ENCODE measurements at regions not wholly inside any gene's neighbourhood (a gene's known extent, or its start where the extent isn't known, plus 50 kb on each side); places are given as distances from the start of the nearest gene placed in this dataset.

DNA sequence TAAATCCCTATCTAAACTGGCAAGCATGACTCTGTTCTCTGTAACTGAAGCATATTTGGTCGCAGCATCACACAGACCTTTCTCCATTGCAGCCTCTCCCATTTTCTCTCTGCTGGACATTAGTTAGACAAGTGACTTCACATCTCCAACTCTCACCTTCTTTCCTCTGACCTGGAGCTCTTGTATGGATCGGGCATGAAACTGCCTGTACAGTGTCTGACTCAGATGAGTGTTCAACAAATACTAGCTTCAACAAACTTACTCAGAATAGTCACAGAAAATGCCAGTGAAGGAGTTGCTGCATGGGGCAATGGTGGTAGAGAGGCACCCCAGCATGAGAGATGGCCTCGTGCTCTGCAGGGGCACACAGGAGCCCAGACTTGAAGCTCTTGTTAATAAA lies 104.7 kb upstream of the COPS8 start:
- Histone ChIP-seq H3K36me3 (no peaks in the 10 kb centered on the region), H3K27ac (no peak overlapping the region), H3K27me3 (no peaks in the 10 kb centered on the region), H3K9me3 (no peaks in the 10 kb centered on the region), H3K4me3 (no peak overlapping the region), H3K4me1 (ENCODE audit: insufficient read depth) (no peaks in the 10 kb centered on the region)
- intact Hi-C loops (cut with DNase I) = no loop called here
- TF ChIP-seq POLR2A (IDR thresholded peaks at IDR 0.05) = no peak
- no peak for TF ChIP-seq EP300 (IDR thresholded peaks at IDR 0.05)
- no peak for DNase-seq
- 94 to 99% (median 96%) methylated on average over 3 of the region's 3 CpGs for WGBS, 3 donors

DNA sequence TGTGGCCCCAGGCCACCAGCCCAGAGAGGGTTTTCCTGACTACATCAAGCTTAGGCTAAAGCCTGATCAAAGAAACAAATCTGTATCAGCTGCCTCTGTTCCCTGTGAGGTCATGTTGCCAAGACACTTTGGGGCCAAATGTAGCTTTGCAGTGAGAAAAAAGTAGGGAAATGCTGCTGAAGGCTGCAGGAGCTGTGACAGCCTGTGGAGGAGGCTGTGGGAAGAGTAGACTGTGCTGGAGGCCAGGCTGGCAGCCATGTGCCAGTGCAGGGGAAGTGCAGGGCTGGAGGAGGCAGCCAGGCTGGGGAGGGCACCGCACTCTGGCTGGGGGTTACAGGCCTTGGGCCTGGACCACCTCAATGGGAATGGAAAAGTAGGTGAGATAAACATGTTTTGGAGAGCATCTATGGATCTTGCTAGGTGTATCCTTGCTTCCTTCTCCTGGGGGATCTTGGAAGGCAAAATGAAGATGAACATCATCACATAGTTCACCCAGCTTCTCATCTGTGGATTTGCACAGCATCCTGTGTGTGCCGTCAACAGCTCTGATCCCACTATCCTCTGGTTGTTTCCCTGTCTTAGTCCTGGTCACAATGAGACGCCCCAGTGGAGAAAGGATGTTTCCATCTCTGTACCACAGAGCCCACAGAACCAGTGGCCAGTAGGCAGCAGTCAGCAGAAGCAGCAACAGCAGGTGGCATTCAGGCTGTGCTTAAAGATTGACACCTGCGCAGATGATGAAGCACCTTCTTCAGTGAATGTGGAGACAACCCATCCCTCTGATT lies 103.8 kb upstream of the COPS8 start:
- Histone ChIP-seq H3K4me3 (no peak overlapping the region), H3K27me3 (no peaks in the 10 kb centered on the region), H3K27ac (no peak overlapping the region), H3K36me3 (no peaks in the 10 kb centered on the region), H3K9me3 (no peaks in the 10 kb centered on the region), H3K4me1 (ENCODE audit: insufficient read depth) (no peaks in the 10 kb centered on the region)
- TF ChIP-seq POLR2A (IDR thresholded peaks at IDR 0.05) (no peak), EP300 (IDR thresholded peaks at IDR 0.05) (no peak)
- TF ChIP-seq, protein P1, sequence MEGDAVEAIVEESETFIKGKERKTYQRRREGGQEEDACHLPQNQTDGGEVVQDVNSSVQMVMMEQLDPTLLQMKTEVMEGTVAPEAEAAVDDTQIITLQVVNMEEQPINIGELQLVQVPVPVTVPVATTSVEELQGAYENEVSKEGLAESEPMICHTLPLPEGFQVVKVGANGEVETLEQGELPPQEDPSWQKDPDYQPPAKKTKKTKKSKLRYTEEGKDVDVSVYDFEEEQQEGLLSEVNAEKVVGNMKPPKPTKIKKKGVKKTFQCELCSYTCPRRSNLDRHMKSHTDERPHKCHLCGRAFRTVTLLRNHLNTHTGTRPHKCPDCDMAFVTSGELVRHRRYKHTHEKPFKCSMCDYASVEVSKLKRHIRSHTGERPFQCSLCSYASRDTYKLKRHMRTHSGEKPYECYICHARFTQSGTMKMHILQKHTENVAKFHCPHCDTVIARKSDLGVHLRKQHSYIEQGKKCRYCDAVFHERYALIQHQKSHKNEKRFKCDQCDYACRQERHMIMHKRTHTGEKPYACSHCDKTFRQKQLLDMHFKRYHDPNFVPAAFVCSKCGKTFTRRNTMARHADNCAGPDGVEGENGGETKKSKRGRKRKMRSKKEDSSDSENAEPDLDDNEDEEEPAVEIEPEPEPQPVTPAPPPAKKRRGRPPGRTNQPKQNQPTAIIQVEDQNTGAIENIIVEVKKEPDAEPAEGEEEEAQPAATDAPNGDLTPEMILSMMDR (IDR thresholded peaks at IDR 0.05) = no peak
- WGBS, 3 donors = 93 to 96% (median 94%) methylated on average over 4 of the region's 4 CpGs
- no peak for DNase-seq
- intact Hi-C loops (cut with DNase I) = no loop called here

DNA sequence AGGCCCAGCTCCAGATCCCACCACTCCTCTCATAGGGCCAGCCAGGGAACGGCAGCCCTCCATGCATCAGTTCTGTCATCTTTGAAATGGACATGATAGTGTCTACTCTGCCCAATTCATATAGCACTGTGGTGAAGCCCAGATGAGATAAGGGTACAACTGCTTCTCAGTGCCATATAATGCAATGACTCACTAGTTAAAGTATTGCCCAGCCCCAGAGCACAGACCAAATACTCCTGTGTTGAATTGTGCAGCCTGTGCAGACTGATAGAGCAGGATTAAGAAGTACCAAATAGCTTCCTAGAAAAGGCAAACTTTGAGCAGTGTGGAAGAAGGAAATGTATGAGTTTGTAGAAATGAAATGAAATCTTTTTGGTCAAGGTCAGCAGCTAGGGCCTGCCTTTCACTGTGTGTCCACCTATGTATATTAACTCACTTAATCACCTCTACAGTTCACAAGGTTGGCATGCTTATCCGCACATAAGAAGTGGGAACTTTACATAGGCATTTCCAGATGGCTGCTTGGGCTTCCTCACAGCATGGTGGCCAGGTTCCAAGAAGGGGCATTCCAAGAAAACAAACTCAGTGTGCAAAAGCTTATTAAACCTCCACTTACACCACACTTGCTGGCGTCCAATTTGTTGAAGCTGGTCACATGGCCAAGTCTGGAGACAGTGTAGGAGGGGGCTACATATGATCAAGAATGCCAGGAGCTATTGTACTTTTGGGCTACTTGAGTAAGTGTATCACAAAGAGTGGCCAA lies 102.8 kb upstream of the COPS8 start:
- H3K27me3 ChIP-seq = no peaks in the 10 kb centered on the region
- no peak for TF ChIP-seq POLR2A (IDR thresholded peaks at IDR 0.05)
- H3K36me3 ChIP-seq = no peaks in the 10 kb centered on the region
- no peak for DNase-seq
- H3K4me3 ChIP-seq = no peak overlapping the region
- H3K9me3 ChIP-seq = no peaks in the 10 kb centered on the region
- WGBS, 3 donors = 96 to 98% (median 97%) methylated on average over 3 of the region's 3 CpGs
- no peak overlapping the region for H3K27ac ChIP-seq
- intact Hi-C loops (cut with DNase I) = no loop called here
- H3K4me1 ChIP-seq (ENCODE audit: insufficient read depth) = no peaks in the 10 kb centered on the region

DNA sequence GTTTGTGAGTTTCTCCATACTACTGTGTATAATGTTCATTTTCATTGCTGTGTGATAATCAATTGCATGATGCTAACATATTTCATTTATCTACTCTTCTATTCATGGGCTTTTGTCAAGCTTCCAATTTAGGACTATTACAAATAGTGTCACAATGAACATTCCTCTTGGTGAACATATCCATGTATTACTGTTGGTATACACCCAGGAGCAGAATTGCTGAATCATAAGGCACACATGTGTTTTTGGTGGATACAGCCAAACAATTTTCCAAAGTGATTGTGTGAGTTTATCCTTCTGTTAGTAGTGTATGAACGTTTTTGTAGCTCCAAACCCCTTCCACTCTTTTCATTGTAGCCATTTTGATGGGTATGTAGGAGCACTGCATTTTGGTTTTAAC lies 101.6 kb upstream of the COPS8 start:
- TF ChIP-seq EP300 (IDR thresholded peaks at IDR 0.05) = no peak
- TF ChIP-seq, protein P1 (IDR thresholded peaks at IDR 0.05) = no peak
- TF ChIP-seq POLR2A (IDR thresholded peaks at IDR 0.05) = no peak

DNA sequence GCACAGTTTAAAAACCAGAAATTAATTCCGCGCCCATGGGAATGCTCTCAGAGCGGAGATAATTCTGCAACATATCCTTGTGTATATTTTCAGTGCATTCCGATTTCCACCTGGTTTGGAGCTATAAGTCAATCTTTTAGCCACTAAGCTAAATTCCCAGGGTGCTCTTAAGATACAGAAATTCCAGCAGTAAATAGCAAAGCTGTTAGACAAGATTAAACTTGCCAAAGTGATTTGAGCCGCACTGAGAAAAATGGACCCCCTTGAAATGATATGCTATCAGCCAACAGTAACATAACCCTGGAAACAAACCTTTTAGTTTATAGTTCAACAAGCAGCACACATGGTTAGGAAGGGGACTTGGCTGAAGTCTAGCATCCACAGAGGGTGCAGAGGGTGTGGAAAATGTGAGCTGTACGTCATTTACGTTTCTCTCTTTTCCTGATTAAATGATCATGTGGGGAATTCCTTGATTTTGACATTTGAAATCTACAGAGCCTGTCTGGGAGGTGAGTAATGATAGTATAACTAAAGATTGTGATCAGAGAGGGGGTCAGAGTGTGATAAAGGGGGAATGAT lies 99.8 kb upstream of the COPS8 start:
- TF ChIP-seq POLR2A (IDR thresholded peaks at IDR 0.05) (no peak), EP300 (IDR thresholded peaks at IDR 0.05) (no peak)
- TF ChIP-seq, protein P1 (IDR thresholded peaks at IDR 0.05) = no peak
- no peaks in the 10 kb centered on the region for H3K36me3 ChIP-seq
- no peaks in the 10 kb centered on the region for H3K27me3 ChIP-seq
- intact Hi-C loops (cut with DNase I) = no loop called here
- no peak for DNase-seq
- H3K9me3 ChIP-seq = no peaks in the 10 kb centered on the region
- 40 to 47% (median 45%) methylated on average over 7 of the region's 7 CpGs for WGBS, 3 donors
- no peak overlapping the region for H3K27ac ChIP-seq
- no peak overlapping the region for H3K4me3 ChIP-seq
- no peaks in the 10 kb centered on the region for H3K4me1 ChIP-seq (ENCODE audit: insufficient read depth)

More for the DNA sequence above, 101.6 kb upstream of the COPS8 start:
- no peaks in the 10 kb centered on the region for H3K4me1 ChIP-seq (ENCODE audit: insufficient read depth)
- no peaks in the 10 kb centered on the region for H3K36me3 ChIP-seq
- no peak overlapping the region for H3K4me3 ChIP-seq
- WGBS, 3 donors = 42 to 57% (median 43%) methylated on average over 1 of the region's 1 CpG
- no peak overlapping the region for H3K27ac ChIP-seq
- intact Hi-C loops (cut with DNase I) = no loop called here
- DNase-seq = no peak
- no peaks in the 10 kb centered on the region for H3K9me3 ChIP-seq
- no peaks in the 10 kb centered on the region for H3K27me3 ChIP-seq

Data from ovary (tissue), 7 donors.